NCI-H345 treated with DMSO at 0.1 percent for 48 hours (cell line): ENCODE measurements at regions not wholly inside any gene's neighbourhood (a gene's known extent, or its start where the extent isn't known, plus 50 kb on each side); places are given as distances from the start of the nearest gene placed in this dataset.
"Not testable (repeated sequence)": the region's sequence is repeated elsewhere in the genome, so short reads cannot be mapped to it uniquely, and the experiment has no call there.

Experiments used
- DNase-seq: peaks from one replicate; lab custom pipeline; 2025; ENCODE audit not compliant: unreplicated experiment; lab: John Stamatoyannopoulos, UW

DNA sequence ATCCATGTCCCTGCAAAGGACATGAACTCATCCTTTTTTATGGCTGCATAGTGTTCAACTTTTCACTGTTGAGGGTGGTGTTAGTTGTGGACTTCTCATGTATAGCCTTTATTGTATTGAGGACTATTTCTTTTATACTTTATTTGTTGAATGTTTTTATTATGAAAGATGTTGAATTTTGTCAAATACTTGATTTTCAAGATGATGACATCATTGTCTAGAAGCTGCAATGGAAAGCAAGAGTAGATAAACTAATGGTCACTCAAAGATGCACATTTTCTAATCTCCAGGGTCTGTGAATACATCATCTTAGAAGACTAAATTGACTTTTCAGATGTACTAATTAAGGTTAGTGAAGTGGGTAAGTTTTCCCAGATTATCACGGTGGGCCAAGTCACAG lies 1117.0 kb downstream of the DSC3 start:
- no peak for DNase-seq

DNA sequence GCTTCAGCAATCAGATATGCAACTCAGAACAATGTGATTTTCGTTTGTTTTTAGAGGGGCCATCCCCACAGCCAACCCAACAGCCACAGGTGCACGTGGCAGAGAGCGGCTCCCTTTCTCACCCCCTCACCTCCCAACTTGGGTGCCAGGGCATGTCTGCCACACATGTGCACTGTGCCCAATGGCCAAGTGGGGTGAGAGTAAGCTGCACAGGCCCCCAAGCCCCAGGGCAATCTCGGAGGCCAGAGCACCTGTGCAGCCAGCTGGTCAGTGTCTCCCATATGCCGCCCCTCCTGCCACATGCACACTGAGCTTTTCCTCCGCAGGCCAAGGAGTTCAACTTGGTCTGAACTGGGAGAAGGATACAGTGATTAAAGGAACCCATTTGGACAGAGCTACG lies 1130.2 kb downstream of the DSC3 start:
- DNase-seq: no peak

DNA sequence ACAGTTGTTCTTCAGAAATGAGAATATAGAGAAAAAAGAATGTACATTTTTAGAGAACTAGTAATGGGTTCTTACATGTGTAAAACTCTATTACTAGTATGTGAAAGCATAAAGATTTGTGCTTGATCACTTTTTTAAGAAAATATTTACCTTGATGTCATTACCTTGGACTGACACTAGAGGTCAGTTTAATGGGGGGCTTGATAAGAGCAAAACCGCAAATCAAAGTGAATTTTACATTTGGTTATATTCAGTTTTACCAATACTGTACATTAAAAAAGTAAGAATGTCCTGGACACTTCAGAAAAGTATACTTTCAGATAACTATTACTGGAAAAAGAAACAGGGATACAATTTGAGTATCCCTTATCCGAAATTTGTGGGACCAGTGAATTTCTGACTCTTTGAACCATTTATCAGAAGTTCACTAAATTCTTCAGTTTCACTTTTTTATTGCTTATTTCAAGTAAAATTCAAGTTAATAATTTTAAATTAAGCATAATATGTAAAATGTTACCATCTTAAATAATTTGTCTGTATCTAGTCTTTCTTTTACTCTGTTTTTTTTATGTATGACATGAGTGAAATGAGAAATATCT lies 1149.5 kb downstream of the DSC3 start:
- no peak for DNase-seq

DNA sequence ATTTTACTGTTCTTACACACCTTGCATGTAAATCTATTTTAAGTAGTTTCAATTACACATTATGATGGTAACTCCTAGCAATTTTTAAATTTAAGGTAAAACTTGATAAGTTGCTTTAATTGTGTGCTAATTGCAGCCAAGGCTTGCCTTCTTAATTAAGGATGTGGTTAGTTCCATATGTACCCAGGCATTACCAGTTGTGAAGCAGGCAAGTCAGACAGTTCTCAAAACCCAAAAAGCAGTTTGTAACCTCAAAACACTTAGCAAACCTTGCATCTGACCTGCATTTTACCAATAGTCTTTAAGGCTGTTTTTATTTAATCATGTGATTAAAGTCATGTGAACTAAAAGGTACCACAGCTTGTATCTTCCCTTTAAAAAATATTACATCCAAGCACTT lies 1159.4 kb downstream of the DSC3 start:
- DNase-seq: no peak

DNA sequence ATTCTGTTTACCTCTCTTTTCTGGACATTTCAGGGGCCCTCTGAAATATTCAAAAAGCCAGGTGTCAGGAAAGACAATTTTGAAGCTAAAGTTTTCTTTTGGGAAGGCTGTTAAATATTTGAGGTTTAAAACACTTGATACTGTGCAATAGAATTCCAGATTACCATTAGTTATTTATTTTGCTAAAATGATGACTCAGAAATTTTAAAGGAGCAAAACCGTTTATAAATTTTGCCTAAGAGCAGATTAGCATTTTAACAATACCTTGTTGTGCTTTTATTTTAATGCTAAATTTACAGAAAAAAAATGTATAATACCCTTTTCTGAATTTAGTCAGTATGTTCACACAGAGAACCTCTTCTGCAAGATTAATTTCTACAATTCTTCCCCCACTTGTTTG lies 1159.9 kb downstream of the DSC3 start:
- no peak for DNase-seq

DNA sequence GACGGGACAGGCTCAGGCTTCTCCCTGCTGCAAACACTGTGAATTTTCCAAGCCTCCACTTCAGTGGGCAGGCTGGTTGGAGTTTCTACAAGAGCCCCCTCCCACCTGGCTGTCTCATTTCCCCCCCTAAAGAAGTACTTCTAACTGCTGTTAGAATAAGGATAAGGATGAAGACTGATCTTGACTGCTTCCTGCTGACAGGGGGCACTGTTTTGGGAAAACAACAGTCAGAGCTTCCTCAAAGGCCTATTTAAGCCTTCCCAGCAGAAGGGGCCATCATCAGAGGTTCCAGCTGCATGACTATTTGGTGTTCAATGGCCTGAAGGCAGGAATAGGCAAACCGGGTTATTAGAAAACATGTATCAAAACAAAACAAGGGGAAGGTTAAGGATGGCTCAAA lies 1162.8 kb downstream of the DSC3 start:
- no peak for DNase-seq

DNA sequence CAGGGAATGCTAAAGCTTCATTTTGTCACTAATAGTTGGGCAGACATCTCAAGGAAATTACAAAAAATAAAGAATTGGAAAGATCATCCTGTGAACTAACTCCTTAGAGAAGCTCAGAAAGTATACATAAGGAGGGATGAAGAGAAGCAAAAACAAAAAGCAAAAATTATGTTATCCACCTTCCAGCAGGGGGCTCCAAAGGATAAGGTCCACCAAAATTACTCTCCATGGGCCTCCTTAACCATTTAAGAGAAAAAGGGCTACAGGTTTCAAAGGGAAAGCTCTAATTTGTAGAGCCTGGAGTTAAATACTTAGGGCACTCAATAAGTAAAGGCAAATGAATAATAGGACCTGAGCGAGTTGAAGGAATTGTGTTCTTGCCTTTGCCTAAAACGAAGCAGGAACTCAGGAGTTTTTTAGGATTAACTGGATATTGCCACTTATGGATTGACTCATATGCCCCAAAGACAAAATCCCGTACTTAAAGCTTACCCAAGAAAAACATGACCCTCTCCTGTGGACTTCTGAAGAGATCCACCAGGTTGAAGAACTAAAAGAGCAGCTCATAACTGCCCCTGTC lies 1167.9 kb downstream of the DSC3 start:
- DNase-seq: no peak

DNA sequence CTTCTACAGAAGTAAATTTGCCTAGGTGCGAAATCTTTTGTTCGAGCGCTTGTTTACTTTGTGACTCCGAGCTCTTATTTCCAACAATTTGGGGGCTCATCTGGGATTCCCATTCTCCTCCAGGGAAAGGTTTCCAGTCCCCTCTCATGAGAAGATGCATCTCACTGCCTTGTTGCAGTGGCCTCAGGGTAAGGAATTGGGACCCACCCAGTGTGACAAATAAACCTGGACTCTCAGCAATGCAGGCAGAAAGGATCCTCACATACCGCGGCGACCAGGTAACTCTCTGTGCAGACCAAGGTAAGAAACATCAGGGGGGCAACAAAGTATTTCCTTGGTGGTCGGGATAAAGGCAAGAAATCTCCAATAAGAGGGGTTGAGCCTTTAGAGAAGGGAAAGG lies 1169.3 kb downstream of the DSC3 start:
- DNase-seq: no peak

DNA sequence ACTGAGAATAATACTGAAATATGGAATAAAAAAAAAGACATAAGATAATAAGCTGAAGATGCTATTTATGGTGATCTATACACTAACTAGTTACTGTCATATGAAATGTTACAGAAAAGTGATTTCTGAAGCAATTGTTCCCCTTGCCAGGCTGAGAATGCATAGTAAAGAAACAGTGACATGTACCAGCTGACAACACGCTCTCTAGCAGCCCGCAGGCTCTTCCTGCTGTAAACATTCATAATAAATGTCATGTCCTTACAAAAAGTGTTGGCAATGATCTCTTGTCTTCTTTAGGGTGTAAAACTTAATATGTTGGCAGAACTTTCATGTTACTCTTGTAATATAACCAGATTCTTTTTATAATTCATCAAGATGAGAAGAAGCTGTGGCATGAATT lies 1171.3 kb downstream of the DSC3 start:
- no peak for DNase-seq

DNA sequence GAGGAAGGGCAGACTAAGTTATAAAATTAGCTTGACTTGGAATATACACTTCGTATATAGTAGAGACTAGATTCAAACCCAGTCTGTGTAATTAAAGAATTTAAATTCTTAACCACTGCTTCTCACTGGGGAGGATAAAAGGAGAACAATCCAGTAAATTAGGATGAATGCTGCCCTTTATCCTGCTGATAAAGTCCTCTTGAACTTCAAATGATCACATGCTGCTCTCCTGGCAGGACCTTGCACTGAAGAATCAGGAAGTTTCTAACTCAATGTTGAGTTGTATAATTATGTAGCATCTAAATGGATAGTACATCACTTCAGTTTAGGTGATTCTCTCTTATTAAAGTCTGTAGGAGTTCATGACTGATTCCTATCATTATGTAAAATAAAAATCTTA lies 1179.7 kb downstream of the DSC3 start:
- DNase-seq: no peak

DNA sequence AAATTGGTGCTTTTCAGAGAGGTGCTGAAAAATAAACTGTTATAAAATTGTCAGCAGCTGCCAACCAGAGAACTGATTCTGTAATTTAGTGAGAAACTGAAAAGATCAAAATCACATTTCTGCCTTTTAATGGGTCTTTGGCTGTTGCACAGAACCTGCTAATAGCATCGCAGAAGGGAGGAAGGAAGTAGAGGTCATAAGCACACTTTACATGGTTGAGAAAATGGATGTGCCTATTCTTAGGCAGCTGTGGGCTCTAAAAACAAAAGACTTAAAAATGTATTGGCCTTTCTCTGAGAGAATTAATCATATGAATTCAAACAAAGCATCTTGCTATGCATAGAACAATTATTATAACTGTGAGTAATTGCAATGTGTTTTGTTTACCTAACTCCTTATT lies 1186.9 kb downstream of the DSC3 start:
- no peak for DNase-seq

DNA sequence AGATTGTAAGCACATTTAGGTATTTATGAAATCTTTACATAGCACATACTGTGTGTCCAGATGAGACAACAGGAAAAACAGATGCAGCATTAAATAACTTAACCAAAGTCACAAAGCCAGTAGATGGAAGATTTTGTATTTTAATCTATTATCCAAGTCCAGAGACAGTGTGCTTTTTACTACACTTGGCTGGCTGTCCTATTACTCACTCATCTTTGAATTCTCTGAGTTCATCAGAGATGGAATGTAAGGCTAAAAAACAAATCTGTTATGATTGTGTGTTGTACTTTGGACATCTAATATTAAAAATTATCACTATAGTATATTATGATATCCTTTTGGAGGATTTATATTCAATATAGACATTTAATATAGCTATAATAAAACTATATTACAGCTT lies 1189.4 kb downstream of the DSC3 start:
- DNase-seq: no peak

DNA sequence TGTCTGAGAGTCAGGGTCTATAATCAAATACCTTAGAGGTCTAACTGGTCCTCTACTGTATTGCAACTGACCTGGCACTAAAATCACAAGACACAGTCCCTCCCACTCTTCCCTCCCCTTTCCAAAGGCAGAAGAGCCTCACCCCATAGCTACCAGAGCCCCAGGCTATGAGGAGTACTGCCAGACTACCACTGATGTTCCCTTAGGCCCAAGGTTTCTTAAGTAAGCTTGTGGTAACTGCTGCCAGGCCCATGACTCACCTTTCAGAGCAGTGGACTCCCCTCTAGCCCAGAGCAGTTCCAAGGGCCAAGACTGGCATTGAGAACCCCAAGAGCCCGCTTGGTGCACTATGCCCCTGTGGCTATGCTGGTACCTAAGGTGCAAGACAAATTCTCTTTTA lies 1193.4 kb downstream of the DSC3 start:
- DNase-seq: no peak

DNA sequence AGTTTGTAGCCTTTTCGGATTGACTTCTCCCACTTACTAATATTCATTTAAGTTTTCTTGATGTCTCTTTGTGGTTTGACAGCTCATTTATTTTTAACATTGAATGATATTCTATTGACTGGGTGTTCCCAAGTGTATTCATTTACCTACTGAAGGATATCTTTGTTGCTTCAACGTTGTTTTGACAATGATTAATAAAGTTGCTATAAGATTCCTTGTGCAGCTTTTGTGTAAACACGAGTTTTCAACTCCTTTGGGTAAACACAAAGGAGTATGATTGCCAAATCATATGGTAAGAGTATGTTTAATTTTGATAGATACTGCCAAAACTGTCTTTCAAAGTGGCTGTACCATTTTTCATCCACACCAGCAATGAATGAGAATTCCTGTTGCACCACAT lies 1200.9 kb downstream of the DSC3 start:
- no peak for DNase-seq

DNA sequence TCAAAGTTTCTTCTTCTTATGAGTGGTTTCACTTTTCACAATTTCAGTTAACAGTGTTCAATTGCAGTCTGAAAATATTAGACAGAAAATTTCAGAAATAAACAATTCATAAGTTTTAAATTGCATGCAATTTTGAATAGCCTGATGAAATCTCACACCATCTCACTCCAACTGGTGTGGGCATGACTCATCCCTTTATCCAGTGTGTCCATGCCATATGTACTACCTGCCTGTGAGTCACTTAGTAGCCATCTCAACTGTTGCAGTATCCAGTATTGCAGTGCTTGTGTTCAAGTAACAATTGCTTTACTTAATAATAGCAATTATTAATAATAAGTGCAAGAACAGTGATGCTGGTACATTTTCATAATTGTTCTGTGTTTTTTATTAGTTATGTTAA lies 1202.5 kb downstream of the DSC3 start:
- DNase-seq: no peak

DNA sequence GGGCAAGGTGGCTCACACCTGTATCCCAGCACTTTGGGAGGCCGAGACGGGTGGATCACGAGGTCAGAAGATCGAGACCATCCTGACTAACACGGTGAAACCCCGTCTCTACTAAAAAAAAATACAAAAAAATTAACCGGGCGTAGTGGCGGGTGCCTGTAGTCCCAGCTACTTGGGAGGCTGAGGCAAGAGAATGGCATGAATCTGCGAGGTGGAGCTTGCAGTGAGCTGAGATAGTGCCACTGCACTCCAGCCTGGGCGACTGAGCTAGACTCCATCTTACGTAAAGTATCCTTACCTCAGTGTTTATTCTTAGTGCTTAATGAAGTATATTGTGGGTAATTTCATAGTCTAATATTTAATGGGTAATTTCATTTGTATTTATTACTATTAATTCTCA lies 1203.6 kb downstream of the DSC3 start:
- not testable (repeated sequence) for DNase-seq

DNA sequence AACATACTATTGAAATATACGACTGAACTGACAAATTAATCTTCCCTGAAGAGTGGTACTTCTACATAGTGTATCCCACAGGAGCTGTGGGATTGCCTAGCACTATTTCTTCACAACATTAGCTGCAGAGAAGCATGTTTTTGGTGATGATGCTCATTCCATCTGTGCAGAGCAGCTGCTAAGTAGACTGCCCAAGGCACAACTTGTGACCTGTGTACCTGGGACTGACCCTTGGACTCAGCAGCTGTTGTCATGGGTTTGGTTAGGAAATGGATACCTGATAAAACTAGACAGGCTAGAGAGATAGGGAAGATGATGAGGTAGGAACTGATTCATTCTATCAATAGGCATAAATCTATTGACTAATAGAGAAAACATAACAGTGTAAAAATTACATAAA lies 1204.0 kb downstream of the DSC3 start:
- no peak for DNase-seq

DNA sequence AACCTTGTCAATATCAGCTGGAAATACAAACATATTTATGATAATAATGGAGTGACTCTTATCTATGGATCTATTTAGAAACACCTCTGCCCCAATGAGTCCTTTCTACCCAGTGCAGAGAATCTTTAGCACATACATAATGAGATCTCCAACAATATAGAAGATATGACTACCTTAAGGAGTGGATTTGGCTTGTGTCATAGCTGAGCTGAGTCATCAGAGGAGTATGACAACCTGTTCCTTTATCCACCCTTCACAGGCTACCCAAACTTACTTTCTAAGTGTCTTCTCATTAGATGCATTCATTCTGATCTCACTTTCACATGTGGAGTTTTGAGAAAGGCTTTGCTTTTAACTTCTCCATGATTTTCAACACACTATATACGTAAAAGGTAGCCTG lies 1218.9 kb downstream of the DSC3 start:
- no peak for DNase-seq

DNA sequence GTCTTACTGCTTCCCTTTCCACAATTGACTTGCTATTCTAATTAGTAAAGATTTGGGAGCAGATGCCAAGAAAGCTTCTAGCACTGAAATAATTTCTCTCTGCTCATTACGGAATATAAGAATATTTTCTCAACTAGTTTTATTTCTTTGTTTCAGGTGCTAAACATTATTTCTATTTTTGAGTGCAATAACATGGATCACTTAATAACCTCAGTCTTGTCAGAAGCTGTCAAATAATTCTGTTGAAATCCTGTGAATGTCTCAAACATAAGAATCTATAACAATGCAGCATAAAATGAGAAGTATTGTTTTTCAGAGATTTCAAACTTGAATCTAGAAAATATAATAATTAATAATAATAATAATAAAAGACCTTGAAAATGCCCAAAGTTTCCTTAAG lies 1221.0 kb downstream of the DSC3 start:
- DNase-seq: no peak

DNA sequence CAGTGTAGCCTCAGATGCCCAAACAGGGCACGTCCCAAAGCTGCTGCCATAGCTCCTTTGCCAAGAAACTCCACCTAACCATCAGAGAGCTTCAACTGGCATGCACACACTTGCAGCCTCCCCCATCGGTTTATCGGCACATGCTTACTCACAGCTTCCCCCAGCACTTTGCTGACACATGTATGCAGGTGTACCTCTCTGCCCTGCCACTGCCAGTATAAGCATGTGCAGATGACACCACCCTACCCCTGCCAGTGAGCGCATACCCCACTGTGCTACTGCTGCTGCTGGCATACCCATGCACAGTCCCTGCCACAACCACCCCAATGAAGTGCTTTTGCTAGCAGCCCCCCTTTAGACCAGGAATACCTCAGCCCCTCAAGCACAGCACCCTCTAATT lies 1231.0 kb downstream of the DSC3 start:
- DNase-seq: no peak

DNA sequence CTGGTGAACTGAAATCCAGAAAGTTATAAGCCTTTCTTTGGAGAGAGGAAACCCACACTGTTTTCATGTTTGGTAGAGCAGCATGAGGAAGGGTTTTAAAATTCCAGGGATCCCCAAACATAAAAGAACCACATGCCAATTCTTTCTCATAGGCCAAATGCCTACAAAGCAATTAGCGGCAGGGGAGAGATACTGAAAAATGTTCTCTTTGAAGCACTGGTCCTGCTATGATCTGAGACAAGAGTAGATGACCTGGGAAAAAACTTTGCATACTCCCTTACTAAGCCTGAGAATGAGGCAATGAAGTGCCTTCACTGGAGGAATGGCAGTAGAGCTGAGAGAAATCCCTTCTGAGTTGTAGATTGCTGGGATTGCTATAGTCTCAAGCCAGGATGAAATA lies 1261.7 kb downstream of the DSC3 start:
- DNase-seq: no peak

DNA sequence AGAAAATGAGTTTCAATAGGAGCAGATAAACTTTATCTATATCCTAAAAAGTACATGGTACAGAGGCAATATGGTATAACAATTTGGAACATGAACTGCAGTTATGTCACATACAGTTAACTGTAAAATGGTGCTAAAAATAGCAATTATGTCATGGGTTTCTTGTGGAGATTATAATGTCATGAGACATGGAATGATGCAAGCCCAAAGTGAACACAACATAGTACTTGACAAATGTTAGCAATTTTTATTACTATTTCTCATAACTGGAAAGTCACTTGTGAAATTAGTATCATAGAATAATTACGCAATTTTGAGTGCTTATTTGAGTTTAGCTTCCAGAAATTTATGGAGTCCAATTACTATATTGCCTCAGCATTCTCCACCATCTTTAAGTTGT lies 1263.4 kb downstream of the DSC3 start:
- no peak for DNase-seq

DNA sequence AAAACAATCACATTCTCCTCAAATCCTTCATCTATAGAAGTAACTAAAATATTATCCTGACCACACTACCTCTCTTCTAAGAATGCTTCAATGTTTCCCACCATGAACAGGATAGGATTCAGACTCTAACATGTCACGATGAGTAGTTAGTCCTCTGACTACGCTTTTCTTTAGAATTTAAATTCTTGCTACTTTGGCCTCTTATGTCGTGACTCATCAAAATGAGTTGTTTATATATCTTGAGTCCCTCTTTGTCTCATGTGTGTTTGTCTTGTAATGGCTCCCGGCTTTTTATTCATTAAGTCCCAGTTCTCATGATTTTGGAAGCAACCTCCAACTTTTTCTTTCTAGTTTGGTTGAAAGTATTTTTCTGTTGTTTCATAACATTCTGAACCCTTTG lies 1289.2 kb downstream of the DSC3 start:
- no peak for DNase-seq

DNA sequence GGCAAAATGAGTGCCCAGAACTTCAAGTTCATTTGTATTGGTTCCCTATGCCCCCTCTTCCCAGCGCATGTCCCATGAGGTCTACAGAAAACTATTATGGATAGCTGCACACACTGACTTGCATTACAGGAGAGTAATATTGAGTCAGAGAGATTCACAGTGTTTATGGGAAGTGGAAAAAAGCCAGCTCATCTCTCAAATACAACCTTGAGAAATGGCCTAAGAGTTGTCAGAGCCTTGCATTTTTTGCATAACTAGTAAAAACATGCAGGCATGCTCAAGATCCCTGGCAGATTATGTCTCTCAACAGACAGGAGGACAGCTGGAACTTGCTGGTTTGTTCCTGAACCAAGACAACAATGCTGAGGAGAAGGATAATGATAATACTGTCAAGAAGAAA lies 1292.8 kb downstream of the DSC3 start:
- DNase-seq: no peak
